Colonic mucosa (tissue), 4 donors: ENCODE measurements at regions not wholly inside any gene's neighbourhood (a gene's known extent, or its start where the extent isn't known, plus 50 kb on each side); places are given as distances from the start of the nearest gene placed in this dataset.

Experiments
- DNase-seq: peaks from one replicate; pipeline ENCODE4 v3.0.0-alpha.2; 2020
- H3K27ac ChIP-seq: fragments of 200-600 bp; one replicate; pipeline ENCODE4 v1.8.0; 2021
- H3K27me3 ChIP-seq: fragments of 200-600 bp; one replicate; pipeline ENCODE4 v1.8.0; 2021
- H3K36me3 ChIP-seq: fragments of 200-600 bp; one replicate; pipeline ENCODE4 v1.8.0; 2021
- H3K4me1 ChIP-seq: fragments of 200-600 bp; one replicate; pipeline ENCODE4 v1.8.0; 2021; ENCODE audit warnings: mild to moderate bottlenecking
- H3K4me3 ChIP-seq: fragments of 200-600 bp; one replicate; pipeline ENCODE4 v1.8.0; 2021
- H3K9ac ChIP-seq, 2 donors: one replicate each; pipeline ENCODE4 v1.7.0; 2013; ENCODE audit warnings: control low read depth in 2 of 2, low read depth in 2 of 2, low read length in 2 of 2
- H3K9me3 ChIP-seq: fragments of 200-600 bp; one replicate; pipeline ENCODE4 v1.8.0; 2021
- CTCF ChIP-seq: fragments of 200-600 bp; IDR thresholded peaks from one replicate; pipeline ENCODE4 v1.8.0; 2022; ENCODE audit warnings: antibody characterized with exemption, mild to moderate bottlenecking
- intact Hi-C: fragments of 100-400 bp; cut with DNase I; formaldehyde crosslinking; loops from one replicate; pipeline ENCODE4 v1.14.1; 2022
- donor health status: healthy.
- donor health status: DM: no; HTN: no; CAD: no.
- donor health status: DM: no; HTN: no; CAD: no.

- Histone ChIP-seq H3K4me3 (no peak overlapping the region), H3K36me3 (no peaks in the 10 kb centered on the region), H3K27me3 (no peaks in the 10 kb centered on the region), H3K27ac (no peak overlapping the region), H3K9ac (no peak overlapping the region), H3K9me3 (no peaks in the 10 kb centered on the region), H3K4me1 (no peaks in the 10 kb centered on the region)
- intact Hi-C loops = no loop called here
- DNase-seq = no peak
- TF ChIP-seq CTCF = no peak
These were observed 434.0 kb upstream of the RUNX1 start for GRCh38 chr21:35482933-35483662.

DNA sequence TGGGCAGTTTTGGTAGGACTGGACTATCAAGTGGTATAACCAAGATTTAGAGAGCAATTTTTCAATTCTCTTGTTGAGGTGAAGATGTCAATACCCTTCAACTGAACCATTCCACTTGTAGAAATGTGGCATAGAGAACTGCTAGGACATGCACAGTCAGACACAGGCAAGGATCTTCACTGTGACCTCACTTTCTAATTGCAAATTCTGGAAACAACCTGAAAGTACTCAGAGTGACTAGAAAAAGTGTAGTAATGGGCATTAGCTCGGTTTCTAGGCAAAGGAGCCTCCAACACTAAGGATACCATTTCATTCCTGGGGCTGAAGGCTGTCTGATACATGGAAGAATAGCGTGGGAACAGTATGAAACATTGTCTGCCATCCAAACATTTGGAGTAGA is 433.0 kb upstream of the RUNX1 start:
- no peaks in the 10 kb centered on the region for H3K36me3 ChIP-seq
- no peak for DNase-seq

DNA sequence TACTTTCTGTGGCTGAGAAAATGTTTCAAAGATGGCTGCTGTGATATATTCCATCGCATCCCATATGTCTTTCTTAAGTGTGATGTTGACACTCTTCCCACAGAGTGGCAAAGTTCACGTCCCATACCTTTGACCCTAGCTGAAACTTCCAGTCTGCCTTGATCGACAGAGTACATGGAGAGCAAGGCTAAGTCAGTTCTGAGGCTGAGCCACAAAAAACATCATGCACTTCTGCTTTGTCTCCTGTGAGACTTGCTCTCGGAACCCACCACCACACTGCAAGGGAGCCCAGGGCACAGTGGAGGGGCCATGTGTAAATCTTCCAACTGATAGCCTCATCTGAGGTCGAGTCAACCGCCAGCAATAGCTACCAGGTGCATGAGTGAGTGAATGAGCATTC is 431.9 kb upstream of the RUNX1 start:
- H3K4me3 ChIP-seq = no peak overlapping the region
- H3K9me3 ChIP-seq = no peaks in the 10 kb centered on the region
- no peak for TF ChIP-seq CTCF
- no peak overlapping the region for H3K27ac ChIP-seq
- H3K4me1 ChIP-seq = no peaks in the 10 kb centered on the region
- no peaks in the 10 kb centered on the region for H3K36me3 ChIP-seq
- H3K27me3 ChIP-seq = no peaks in the 10 kb centered on the region
- H3K9ac ChIP-seq = no peak overlapping the region
- intact Hi-C loops = no loop called here
- no peak for DNase-seq

More for the DNA sequence above, 433.0 kb upstream of the RUNX1 start:
- no peak overlapping the region for H3K9ac ChIP-seq
- no peak overlapping the region for H3K4me3 ChIP-seq
- H3K4me1 ChIP-seq = no peaks in the 10 kb centered on the region
- no peaks in the 10 kb centered on the region for H3K27me3 ChIP-seq
- H3K9me3 ChIP-seq = no peaks in the 10 kb centered on the region
- intact Hi-C loops = no loop called here
- TF ChIP-seq CTCF = no peak
- no peak overlapping the region for H3K27ac ChIP-seq

GRCh38 chr21:35479529-35479928 is 430.4 kb upstream of the RUNX1 start:
- no peaks in the 10 kb centered on the region for H3K27me3 ChIP-seq
- H3K4me1 ChIP-seq = no peaks in the 10 kb centered on the region
- H3K27ac ChIP-seq = no peak overlapping the region
- H3K9ac ChIP-seq = no peak overlapping the region
- no peaks in the 10 kb centered on the region for H3K36me3 ChIP-seq
- DNase-seq = no peak
- H3K9me3 ChIP-seq = no peaks in the 10 kb centered on the region
- no peak overlapping the region for H3K4me3 ChIP-seq
- no peak for TF ChIP-seq CTCF
- intact Hi-C loops = no loop called here

GRCh38 chr21:35479065-35479448 is 430.0 kb upstream of the RUNX1 start:
- H3K27ac ChIP-seq = peak overlapping the region; percentile 33
- H3K9ac ChIP-seq = no peak overlapping the region
- intact Hi-C loops = no loop called here
- no peaks in the 10 kb centered on the region for H3K9me3 ChIP-seq
- H3K4me3 ChIP-seq = no peak overlapping the region
- H3K36me3 ChIP-seq = no peaks in the 10 kb centered on the region
- DNase-seq = no peak
- no peaks in the 10 kb centered on the region for H3K4me1 ChIP-seq
- TF ChIP-seq CTCF = no peak
- H3K27me3 ChIP-seq = no peaks in the 10 kb centered on the region
